ENCODE measurements at regions not wholly inside any gene's neighbourhood (a gene's known extent, or its start where the extent isn't known, plus 50 kb on each side); places are given as distances from the start of the nearest gene placed in this dataset.

GRCh38 chr13:24052547-24053518 is 107.7 kb upstream of the SPATA13 start:
- peak; percentile 41 for DNase-seq

GRCh38 chr13:24053519-24054251 is 106.8 kb upstream of the SPATA13 start:
- peak; percentile 56 for DNase-seq

- DNase-seq, result no peak
Measured at GRCh38 chr13:24056616-24057137, 103.8 kb upstream of the SPATA13 start.

GRCh38 chr13:24060993-24061392 is 99.5 kb upstream of the SPATA13 start:
- DNase-seq, result no peak

GRCh38 chr13:24063281-24063877 is 97.1 kb upstream of the SPATA13 start:
- DNase-seq, result no peak

- no peak for DNase-seq
Measured at GRCh38 chr13:24064371-24064770, 96.1 kb upstream of the SPATA13 start.

- no peak for DNase-seq
Measured at GRCh38 chr13:24065176-24065575, 95.3 kb upstream of the SPATA13 start.

- DNase-seq, result no peak
Measured at GRCh38 chr13:24066405-24067295, 93.9 kb upstream of the SPATA13 start.

- no peak for DNase-seq
Measured at GRCh38 chr13:24068472-24068871, 92.0 kb upstream of the SPATA13 start.

GRCh38 chr13:24071016-24071415 is 89.5 kb upstream of the SPATA13 start:
- no peak for DNase-seq

GRCh38 chr13:24071423-24072075 is 89.0 kb upstream of the SPATA13 start:
- DNase-seq, result peak; percentile 24

GRCh38 chr13:24073657-24074056 is 86.9 kb upstream of the SPATA13 start:
- no peak for DNase-seq

GRCh38 chr13:24074678-24075077 is 85.8 kb upstream of the SPATA13 start:
- DNase-seq, result no peak

- no peak for DNase-seq
Measured at GRCh38 chr13:24075137-24075975, 85.2 kb upstream of the SPATA13 start.

- DNase-seq, result no peak
Measured at GRCh38 chr13:24076109-24076508, 84.4 kb upstream of the SPATA13 start.

GRCh38 chr13:24076636-24077035 is 83.9 kb upstream of the SPATA13 start:
- DNase-seq, result no peak

GRCh38 chr13:24080134-24080533 is 80.4 kb upstream of the SPATA13 start:
- DNase-seq, result no peak

GRCh38 chr13:24081387-24081786 is 79.1 kb upstream of the SPATA13 start:
- DNase-seq, result no peak

GRCh38 chr13:24083141-24083540 is 77.4 kb upstream of the SPATA13 start:
- DNase-seq, result no peak

- DNase-seq, result no peak
Measured at GRCh38 chr13:24083722-24084421, 76.6 kb upstream of the SPATA13 start.

Measured in fibroblast of upper back skin (primary cell).